HEK293 (cell line): ENCODE measurements at regions not wholly inside any gene's neighbourhood (a gene's known extent, or its start where the extent isn't known, plus 50 kb on each side); places are given as distances from the start of the nearest gene placed in this dataset.

Experiments
- ELK4 ChIP-seq: IDR thresholded peaks from 2 replicates; pipeline ENCODE4 v1.6.1; 2011; ENCODE audit warnings: mild to moderate bottlenecking, low read depth, low read length, borderline replicate concordance
- OVOL3 ChIP-seq: fragments of 450-650 bp; formaldehyde crosslinking; IDR thresholded peaks from 2 replicates; pipeline ENCODE4 v1.5.1; 2016; ENCODE audit warnings: missing biosample characterization, missing genetic modification characterization
- SETDB1 ChIP-seq: IDR thresholded peaks from one replicate; pipeline ENCODE4 v1.6.1; 2017; ENCODE audit warnings: mild to moderate bottlenecking, low read length, moderate library complexity, mixed read lengths; ENCODE audit not compliant: insufficient read length
- ZNF121 ChIP-seq: fragments of 450-650 bp; formaldehyde crosslinking; IDR thresholded peaks from 2 replicates; pipeline ENCODE4 v1.5.1; 2016; ENCODE audit warnings: missing biosample characterization, missing genetic modification characterization
- ZNF23 ChIP-seq: fragments of 450-650 bp; formaldehyde crosslinking; IDR thresholded peaks from 2 replicates; pipeline ENCODE4 v1.5.1; 2016; ENCODE audit warnings: missing biosample characterization, missing genetic modification characterization, borderline replicate concordance
- ZNF626 ChIP-seq: fragments of 450-650 bp; sonication (Bioruptor Pico); formaldehyde crosslinking; IDR thresholded peaks from 2 replicates; pipeline ENCODE4 v1.5.1; 2018; ENCODE audit warnings: missing biosample characterization, missing genetic modification characterization, inconsistent platforms
- ZNF660 ChIP-seq: fragments of 450-650 bp; IDR thresholded peaks from 2 replicates; pipeline ENCODE4 v1.5.1; 2018; ENCODE audit warnings: missing biosample characterization, mild to moderate bottlenecking, missing genetic modification characterization
- ZNF792 ChIP-seq: fragments of 450-650 bp; formaldehyde crosslinking; IDR thresholded peaks from 2 replicates; pipeline ENCODE4 v1.5.1; 2016; ENCODE audit warnings: missing biosample characterization, missing genetic modification characterization
- ZSCAN5A ChIP-seq: fragments of 450-650 bp; formaldehyde crosslinking; IDR thresholded peaks from 2 replicates; pipeline ENCODE4 v1.5.1; 2016; ENCODE audit warnings: missing biosample characterization, missing genetic modification characterization
- TF ChIP-seq, protein P1 (sequence below): fragments of 450-650 bp; formaldehyde crosslinking; IDR thresholded peaks from 2 replicates; pipeline ENCODE4 v1.5.1; 2016; ENCODE audit warnings: missing biosample characterization, missing genetic modification characterization

- TF ChIP-seq, protein P1, sequence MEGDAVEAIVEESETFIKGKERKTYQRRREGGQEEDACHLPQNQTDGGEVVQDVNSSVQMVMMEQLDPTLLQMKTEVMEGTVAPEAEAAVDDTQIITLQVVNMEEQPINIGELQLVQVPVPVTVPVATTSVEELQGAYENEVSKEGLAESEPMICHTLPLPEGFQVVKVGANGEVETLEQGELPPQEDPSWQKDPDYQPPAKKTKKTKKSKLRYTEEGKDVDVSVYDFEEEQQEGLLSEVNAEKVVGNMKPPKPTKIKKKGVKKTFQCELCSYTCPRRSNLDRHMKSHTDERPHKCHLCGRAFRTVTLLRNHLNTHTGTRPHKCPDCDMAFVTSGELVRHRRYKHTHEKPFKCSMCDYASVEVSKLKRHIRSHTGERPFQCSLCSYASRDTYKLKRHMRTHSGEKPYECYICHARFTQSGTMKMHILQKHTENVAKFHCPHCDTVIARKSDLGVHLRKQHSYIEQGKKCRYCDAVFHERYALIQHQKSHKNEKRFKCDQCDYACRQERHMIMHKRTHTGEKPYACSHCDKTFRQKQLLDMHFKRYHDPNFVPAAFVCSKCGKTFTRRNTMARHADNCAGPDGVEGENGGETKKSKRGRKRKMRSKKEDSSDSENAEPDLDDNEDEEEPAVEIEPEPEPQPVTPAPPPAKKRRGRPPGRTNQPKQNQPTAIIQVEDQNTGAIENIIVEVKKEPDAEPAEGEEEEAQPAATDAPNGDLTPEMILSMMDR, result no peak
- TF ChIP-seq ZNF23 (tag by site-specific recombination), result no peak
- no peak for TF ChIP-seq ZSCAN5A (tag by site-specific recombination)
- no peak for TF ChIP-seq ZNF626
- TF ChIP-seq ZNF792 (tag by site-specific recombination), result no peak
- TF ChIP-seq OVOL3 (tag by site-specific recombination), result no peak
- no peak for TF ChIP-seq ELK4
- TF ChIP-seq ZNF660 (tag by site-specific recombination), result no peak
- TF ChIP-seq ZNF121, result no peak
- TF ChIP-seq SETDB1, result no peak
These were observed 211.7 kb downstream of the NXPE2 start for GRCh38 chr11:114890038-114890437.
